Effector CD8-positive, alpha-beta T cell (primary cell): ENCODE measurements at regions not wholly inside any gene's neighbourhood (a gene's known extent, or its start where the extent isn't known, plus 50 kb on each side); places are given as distances from the start of the nearest gene placed in this dataset.

Experiments
- DNase-seq: peaks from one replicate; lab custom pipeline; 2025; lab: John Stamatoyannopoulos, UW

- no peak for DNase-seq
Measured at GRCh38 chr14:83991666-83992065, 1538.3 kb upstream of the FLRT2 start.

- DNase-seq = no peak
Measured at GRCh38 chr14:83992857-83993256, 1537.1 kb upstream of the FLRT2 start.

GRCh38 chr14:83993545-83993944, 1536.4 kb upstream of the FLRT2 start:
- DNase-seq = no peak

GRCh38 chr14:83994020-83994419, 1535.9 kb upstream of the FLRT2 start:
- DNase-seq = no peak

- no peak for DNase-seq
Measured at GRCh38 chr14:84001023-84001422, 1528.9 kb upstream of the FLRT2 start.

GRCh38 chr14:84003346-84003745, 1526.6 kb upstream of the FLRT2 start:
- no peak for DNase-seq

GRCh38 chr14:84006643-84007155, 1523.2 kb upstream of the FLRT2 start:
- no peak for DNase-seq

- DNase-seq = no peak
Measured at GRCh38 chr14:84013424-84013823, 1516.5 kb upstream of the FLRT2 start.

- no peak for DNase-seq
Measured at GRCh38 chr14:84017495-84017894, 1512.4 kb upstream of the FLRT2 start.

- DNase-seq = no peak
Measured at GRCh38 chr14:84021433-84021832, 1508.5 kb upstream of the FLRT2 start.

- DNase-seq = no peak
Measured at GRCh38 chr14:84024231-84024820, 1505.6 kb upstream of the FLRT2 start.

- DNase-seq = no peak
Measured at GRCh38 chr14:84025106-84026012, 1504.6 kb upstream of the FLRT2 start.

GRCh38 chr14:84027351-84027750, 1502.6 kb upstream of the FLRT2 start:
- DNase-seq = no peak

GRCh38 chr14:84028080-84028604, 1501.8 kb upstream of the FLRT2 start:
- no peak for DNase-seq

- no peak for DNase-seq
Measured at GRCh38 chr14:84029246-84029645, 1500.7 kb upstream of the FLRT2 start.

- no peak for DNase-seq
Measured at GRCh38 chr14:84029720-84030119, 1500.2 kb upstream of the FLRT2 start.

GRCh38 chr14:84036840-84037239, 1493.1 kb upstream of the FLRT2 start:
- DNase-seq = no peak

- no peak for DNase-seq
Measured at GRCh38 chr14:84037593-84037992, 1492.4 kb upstream of the FLRT2 start.

GRCh38 chr14:84040101-84040500, 1489.8 kb upstream of the FLRT2 start:
- DNase-seq = no peak

GRCh38 chr14:84041421-84041820, 1488.5 kb upstream of the FLRT2 start:
- no peak for DNase-seq

GRCh38 chr14:84042992-84043391, 1487.0 kb upstream of the FLRT2 start:
- no peak for DNase-seq

- DNase-seq = no peak
Measured at GRCh38 chr14:84064316-84065125, 1465.4 kb upstream of the FLRT2 start.
